Left ventricle myocardium inferior (tissue), 1 donor: ENCODE measurements at regions not wholly inside any gene's neighbourhood (a gene's known extent, or its start where the extent isn't known, plus 50 kb on each side); places are given as distances from the start of the nearest gene placed in this dataset.

Source experiments
- DNase-seq: peaks from one replicate; pipeline ENCODE4 v3.0.0-alpha.2; 2020
- H3K27ac ChIP-seq: fragments of 200-600 bp; replicated peaks from 2 replicates; pipeline ENCODE4 v1.8.0; 2021
- H3K27me3 ChIP-seq: fragments of 200-600 bp; 2 replicates; pipeline ENCODE4 v1.8.0; 2021; ENCODE audit warnings: low read depth
- H3K36me3 ChIP-seq: fragments of 200-600 bp; 2 replicates; pipeline ENCODE4 v1.8.0; 2021
- H3K4me1 ChIP-seq: fragments of 200-600 bp; 2 replicates; pipeline ENCODE4 v1.8.0; 2021
- H3K4me3 ChIP-seq: fragments of 200-600 bp; 2 replicates; pipeline ENCODE4 v1.8.0; 2021; ENCODE audit warnings: mild to moderate bottlenecking, moderate library complexity
- H3K9me3 ChIP-seq: fragments of 200-600 bp; replicated peaks from 2 replicates; pipeline ENCODE4 v1.8.0; 2021
- CTCF ChIP-seq: fragments of 200-600 bp; IDR thresholded peaks from 2 replicates; pipeline ENCODE4 v1.8.0; 2021; ENCODE audit warnings: antibody characterized with exemption, mild to moderate bottlenecking, borderline replicate concordance
- intact Hi-C: fragments of 100-400 bp; cut with micrococcal nuclease; formaldehyde crosslinking; loops from one replicate; pipeline ENCODE4 v1.11.0; 2022
- donor health status: DM: no; HTN: yes; CAD: no; lungs with severe emphysema.

- intact Hi-C loops = no loop called here
- no peak for TF ChIP-seq CTCF
- no peaks in the 10 kb centered on the region for H3K27me3 ChIP-seq
Measured at GRCh38 chr10:106341356-106341755, 823.1 kb downstream of the SORCS1 start.

GRCh38 chr10:106338486-106338885 lies 826.0 kb downstream of the SORCS1 start:
- no peak for TF ChIP-seq CTCF
- intact Hi-C loops = no loop called here
- Histone ChIP-seq H3K27me3 (no peaks in the 10 kb centered on the region), H3K4me3 (no peak overlapping the region), H3K4me1 (no peaks in the 10 kb centered on the region), H3K36me3 (no peaks in the 10 kb centered on the region), H3K9me3 (no peaks in the 10 kb centered on the region), H3K27ac (no peak overlapping the region)
- no peak for DNase-seq

More at GRCh38 chr10:106341356-106341755, 823.1 kb downstream of the SORCS1 start:
- H3K27ac ChIP-seq = no peak overlapping the region
- DNase-seq = no peak
- no peaks in the 10 kb centered on the region for H3K36me3 ChIP-seq
- H3K4me3 ChIP-seq = no peak overlapping the region
- H3K9me3 ChIP-seq = no peaks in the 10 kb centered on the region
- H3K4me1 ChIP-seq = no peaks in the 10 kb centered on the region

- no peaks in the 10 kb centered on the region for H3K4me1 ChIP-seq
- H3K4me3 ChIP-seq = no peak overlapping the region
- no peaks in the 10 kb centered on the region for H3K27me3 ChIP-seq
- intact Hi-C loops = no loop called here
- TF ChIP-seq CTCF = no peak
- DNase-seq = no peak
- H3K27ac ChIP-seq = no peak overlapping the region
- no peaks in the 10 kb centered on the region for H3K36me3 ChIP-seq
- H3K9me3 ChIP-seq = no peaks in the 10 kb centered on the region
Measured at GRCh38 chr10:106336874-106337273, 827.6 kb downstream of the SORCS1 start.

- DNase-seq = no peak
- H3K36me3 ChIP-seq = no peaks in the 10 kb centered on the region
- no peak for TF ChIP-seq CTCF
- no peaks in the 10 kb centered on the region for H3K4me1 ChIP-seq
- no peak overlapping the region for H3K27ac ChIP-seq
- H3K9me3 ChIP-seq = peaks cover 43% of the 10 kb centered on the region
- no peaks in the 10 kb centered on the region for H3K27me3 ChIP-seq
- no peak overlapping the region for H3K4me3 ChIP-seq
- intact Hi-C loops = no loop called here
Measured at GRCh38 chr10:106327747-106328146, 836.8 kb downstream of the SORCS1 start.

- no peak for TF ChIP-seq CTCF
- no peak for DNase-seq
- Histone ChIP-seq H3K36me3 (no peaks in the 10 kb centered on the region), H3K4me1 (no peaks in the 10 kb centered on the region), H3K9me3 (peaks cover 5% of the 10 kb centered on the region), H3K27ac (no peak overlapping the region), H3K27me3 (no peaks in the 10 kb centered on the region), H3K4me3 (no peak overlapping the region)
- intact Hi-C loops = no loop called here
Measured at GRCh38 chr10:106320876-106321275, 843.6 kb downstream of the SORCS1 start.

- Histone ChIP-seq H3K27ac (no peak overlapping the region), H3K4me1 (no peaks in the 10 kb centered on the region), H3K9me3 (no peaks in the 10 kb centered on the region), H3K27me3 (no peaks in the 10 kb centered on the region), H3K4me3 (no peak overlapping the region), H3K36me3 (no peaks in the 10 kb centered on the region)
- TF ChIP-seq CTCF = no peak
- intact Hi-C loops = no loop called here
- no peak for DNase-seq
Measured at GRCh38 chr10:106320078-106320477, 844.4 kb downstream of the SORCS1 start.
